ENCODE measurements at regions not wholly inside any gene's neighbourhood (a gene's known extent, or its start where the extent isn't known, plus 50 kb on each side); places are given as distances from the start of the nearest gene placed in this dataset.
A peak's percentile ranks its signal among the peaks of the same experiment; 100 is the strongest.

GRCh38 chr2:179338681-179339080 lies 74.0 kb upstream of the SESTD1 start:
- no peaks in the 10 kb centered on the region for H3K27me3 Mint-ChIP-seq (ENCODE audit: insufficient read depth, low read depth, poor library complexity)
- Histone ChIP-seq H3K36me3 (ENCODE audit: insufficient read depth) (no peaks in the 10 kb centered on the region), H3K9me2 (ENCODE audit: insufficient read depth) (no peaks in the 10 kb centered on the region), H3K4me3 (no peak overlapping the region), H2AFZ (peak overlapping the region; percentile 39; the same call in 1 of the 2 replicates), H3K4me2 (no peak overlapping the region), H3K4me1 (ENCODE audit: insufficient read depth) (peaks cover 5% of the 10 kb centered on the region; the same call in 1 of the 2 replicates), H3K79me2 (replicated peaks; ENCODE audit: insufficient read depth) (no peaks in the 10 kb centered on the region), H3K27me3 (ENCODE audit: insufficient read depth) (no peaks in the 10 kb centered on the region), H3K27ac (ENCODE audit: low read depth) (no peak overlapping the region), H3F3A (replicated peaks; ENCODE audit: low read depth) (no peaks in the 10 kb centered on the region), H4K20me1 (replicated peaks; ENCODE audit: insufficient read depth) (no peaks in the 10 kb centered on the region)
- H3K9me3 Mint-ChIP-seq: no peaks in the 10 kb centered on the region
- ATAC-seq (no peak), DNase-seq (ENCODE audit: low spot score) (no peak)
- TF ChIP-seq, protein P1, sequence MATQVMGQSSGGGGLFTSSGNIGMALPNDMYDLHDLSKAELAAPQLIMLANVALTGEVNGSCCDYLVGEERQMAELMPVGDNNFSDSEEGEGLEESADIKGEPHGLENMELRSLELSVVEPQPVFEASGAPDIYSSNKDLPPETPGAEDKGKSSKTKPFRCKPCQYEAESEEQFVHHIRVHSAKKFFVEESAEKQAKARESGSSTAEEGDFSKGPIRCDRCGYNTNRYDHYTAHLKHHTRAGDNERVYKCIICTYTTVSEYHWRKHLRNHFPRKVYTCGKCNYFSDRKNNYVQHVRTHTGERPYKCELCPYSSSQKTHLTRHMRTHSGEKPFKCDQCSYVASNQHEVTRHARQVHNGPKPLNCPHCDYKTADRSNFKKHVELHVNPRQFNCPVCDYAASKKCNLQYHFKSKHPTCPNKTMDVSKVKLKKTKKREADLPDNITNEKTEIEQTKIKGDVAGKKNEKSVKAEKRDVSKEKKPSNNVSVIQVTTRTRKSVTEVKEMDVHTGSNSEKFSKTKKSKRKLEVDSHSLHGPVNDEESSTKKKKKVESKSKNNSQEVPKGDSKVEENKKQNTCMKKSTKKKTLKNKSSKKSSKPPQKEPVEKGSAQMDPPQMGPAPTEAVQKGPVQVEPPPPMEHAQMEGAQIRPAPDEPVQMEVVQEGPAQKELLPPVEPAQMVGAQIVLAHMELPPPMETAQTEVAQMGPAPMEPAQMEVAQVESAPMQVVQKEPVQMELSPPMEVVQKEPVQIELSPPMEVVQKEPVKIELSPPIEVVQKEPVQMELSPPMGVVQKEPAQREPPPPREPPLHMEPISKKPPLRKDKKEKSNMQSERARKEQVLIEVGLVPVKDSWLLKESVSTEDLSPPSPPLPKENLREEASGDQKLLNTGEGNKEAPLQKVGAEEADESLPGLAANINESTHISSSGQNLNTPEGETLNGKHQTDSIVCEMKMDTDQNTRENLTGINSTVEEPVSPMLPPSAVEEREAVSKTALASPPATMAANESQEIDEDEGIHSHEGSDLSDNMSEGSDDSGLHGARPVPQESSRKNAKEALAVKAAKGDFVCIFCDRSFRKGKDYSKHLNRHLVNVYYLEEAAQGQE (IDR thresholded peaks at IDR 0.05; ENCODE audit: unreplicated experiment): no peak
- TF ChIP-seq JUNB (IDR thresholded peaks at IDR 0.05; ENCODE audit: unreplicated experiment) (no peak), ZNF114 (CRISPR knock-in tag; IDR thresholded peaks at IDR 0.05) (no peak), CTCF (conservative IDR thresholded peaks at IDR 0.05; ENCODE audit: low read depth in 2 of 2) (no peak), CREB1 (CRISPR knock-in tag; IDR thresholded peaks at IDR 0.05; ENCODE audit: low read depth) (no peak), POLR2AphosphoS5 (IDR thresholded peaks at IDR 0.05; ENCODE audit: low read depth) (no peak), STAT1 (IDR thresholded peaks at IDR 0.05; ENCODE audit: unreplicated experiment) (no peak), EZH2 (IDR thresholded peaks at IDR 0.05; ENCODE audit: low read depth, unreplicated experiment) (no peak), NANOG (IDR thresholded peaks at IDR 0.05; ENCODE audit: borderline replicate concordance) (no peak), ETS1 (IDR thresholded peaks at IDR 0.05) (no peak), EZH2phosphoT487 (IDR thresholded peaks at IDR 0.05; ENCODE audit: unreplicated experiment) (no peak), ZNF331 (CRISPR knock-in tag; IDR thresholded peaks at IDR 0.05; ENCODE audit: low read depth) (no peak), ZNF462 (CRISPR knock-in tag; IDR thresholded peaks at IDR 0.05) (no peak)
- H3K4me3 Mint-ChIP-seq: no peak overlapping the region
- no peak overlapping the region for H3K27ac Mint-ChIP-seq
- H3K4me1 Mint-ChIP-seq: peaks cover 27% of the 10 kb centered on the region
- no peaks in the 10 kb centered on the region for H3K36me3 Mint-ChIP-seq (ENCODE audit: low read depth)

All from GM23338 (cell line).